Activated CD4-positive, alpha-beta T cell treated with anti-CD3 and anti-CD28 coated beads for 48 hours (primary cell): ENCODE measurements at regions not wholly inside any gene's neighbourhood (a gene's known extent, or its start where the extent isn't known, plus 50 kb on each side); places are given as distances from the start of the nearest gene placed in this dataset.

Experiments used
- DNase-seq: peaks from one replicate; pipeline ENCODE4 v3.0.0-alpha.2; 2020

DNA sequence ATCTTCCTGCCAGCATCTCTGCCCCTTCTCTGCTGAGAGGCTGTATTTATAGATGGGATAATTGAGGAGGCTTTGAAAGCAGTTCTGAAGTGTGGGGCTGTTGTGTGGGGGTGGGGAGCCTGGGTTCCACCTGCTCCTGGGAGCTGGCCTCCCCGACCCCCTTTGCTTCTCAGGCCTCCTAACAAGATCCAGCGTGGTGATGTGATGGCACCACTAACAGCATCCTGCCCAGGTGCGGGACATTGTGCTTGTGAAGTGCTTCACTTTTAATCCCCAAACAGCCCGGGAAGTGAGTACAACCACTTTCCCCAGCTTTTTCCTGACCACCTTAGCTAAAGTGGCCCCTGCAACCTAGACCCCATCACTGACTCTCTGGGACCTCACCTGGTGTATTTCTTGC is 95.1 kb upstream of the NRXN3 start:
- no peak for DNase-seq

DNA sequence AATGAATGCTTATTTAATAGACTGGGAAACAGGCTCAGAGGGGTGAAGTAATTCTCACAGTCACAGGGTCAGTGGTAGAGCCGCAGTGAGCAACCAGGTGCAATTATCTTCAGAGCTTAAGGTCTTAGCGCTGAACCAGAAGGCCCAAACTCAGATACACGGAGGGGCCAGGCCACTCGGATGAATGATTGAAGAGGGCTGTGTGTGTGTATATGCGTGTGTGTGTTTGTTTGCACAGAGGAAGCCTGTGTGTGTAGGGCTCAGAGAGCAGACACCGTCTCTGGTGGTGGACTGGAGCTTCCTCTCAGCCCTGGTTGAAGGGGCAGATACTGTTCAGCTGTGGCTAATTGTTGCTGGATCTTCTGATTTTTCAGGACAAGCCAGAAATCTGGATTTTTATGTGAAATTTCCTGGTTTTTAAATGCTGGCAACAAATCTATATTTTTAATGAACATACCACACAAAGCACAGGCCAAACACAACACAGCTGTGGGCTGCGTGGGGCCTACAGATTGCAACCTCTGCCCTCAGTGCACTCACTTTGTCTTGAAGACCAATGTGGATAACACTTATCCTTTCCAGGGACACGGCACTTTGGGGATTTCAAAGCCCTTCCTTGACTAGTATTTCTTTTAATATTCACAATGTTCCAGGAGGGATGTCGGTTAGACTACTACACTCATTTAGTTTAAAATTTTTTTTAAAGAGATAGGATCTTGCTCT is 94.5 kb upstream of the NRXN3 start:
- DNase-seq, result no peak

DNA sequence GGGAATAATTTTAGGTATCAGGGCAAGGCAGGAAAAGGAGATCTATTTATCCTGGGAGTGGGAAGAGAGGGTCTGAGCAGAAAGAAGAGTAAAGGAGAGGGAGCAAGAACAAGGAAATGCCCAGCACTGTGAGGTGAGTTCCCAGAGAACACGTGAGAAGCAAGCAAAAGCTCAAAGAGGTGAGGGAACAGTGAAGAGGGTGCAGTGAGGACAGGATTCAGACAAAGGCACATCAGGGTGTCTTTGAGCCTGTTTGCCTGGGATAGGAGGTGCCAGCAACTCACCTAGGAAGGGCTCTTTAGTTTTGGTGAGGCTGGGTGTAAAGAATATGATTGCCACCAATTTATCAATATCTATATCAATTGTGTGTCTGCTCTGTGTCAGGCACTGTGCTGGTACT is 88.9 kb upstream of the NRXN3 start:
- DNase-seq, result no peak

DNA sequence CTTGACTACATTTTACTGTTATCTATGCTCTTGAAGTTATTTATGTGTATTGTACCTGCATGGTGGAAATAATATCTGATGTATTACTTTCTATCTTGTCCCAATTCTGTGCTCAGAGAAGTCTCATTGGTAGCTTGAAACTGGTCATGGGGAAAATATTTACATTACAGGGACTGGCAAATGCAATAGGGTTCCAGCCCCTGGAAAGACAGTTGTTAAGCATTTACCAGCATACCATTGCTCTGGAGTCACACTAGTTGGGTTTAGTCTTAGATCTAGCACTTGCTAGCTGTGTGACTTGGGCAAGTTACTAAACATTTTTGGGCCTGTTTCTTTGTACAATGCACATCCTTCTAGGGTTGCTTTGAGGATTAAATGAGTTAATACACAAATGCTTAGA is 86.3 kb upstream of the NRXN3 start:
- no peak for DNase-seq

GRCh38 chr14:78086342-78086741 is 83.8 kb upstream of the NRXN3 start:
- DNase-seq, result no peak

- DNase-seq, result no peak
Observed at GRCh38 chr14:78088916-78089315, 81.3 kb upstream of the NRXN3 start.

DNA sequence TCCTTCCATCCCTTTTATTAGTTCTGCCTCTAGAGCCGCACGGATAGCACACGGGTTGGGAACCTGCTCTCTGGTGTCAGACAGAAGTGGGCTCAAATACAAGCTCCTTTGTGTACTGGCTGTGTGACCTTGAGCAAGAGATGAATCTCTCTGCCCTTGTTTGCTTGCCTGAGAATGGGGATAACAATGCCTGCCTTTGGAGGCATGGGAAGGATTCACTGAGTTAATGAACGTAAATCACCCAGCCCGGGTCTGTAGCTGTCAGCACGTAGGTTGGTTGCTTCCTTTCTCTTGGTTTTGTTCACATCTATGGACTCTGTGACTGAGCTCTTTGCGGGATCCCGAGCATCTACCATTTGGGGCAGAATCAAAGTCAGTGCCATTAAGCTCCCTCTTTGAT is 79.3 kb upstream of the NRXN3 start:
- no peak for DNase-seq

GRCh38 chr14:78091361-78091760 is 78.8 kb upstream of the NRXN3 start:
- no peak for DNase-seq

- DNase-seq, result no peak
Observed at GRCh38 chr14:78092040-78092439, 78.1 kb upstream of the NRXN3 start.

DNA sequence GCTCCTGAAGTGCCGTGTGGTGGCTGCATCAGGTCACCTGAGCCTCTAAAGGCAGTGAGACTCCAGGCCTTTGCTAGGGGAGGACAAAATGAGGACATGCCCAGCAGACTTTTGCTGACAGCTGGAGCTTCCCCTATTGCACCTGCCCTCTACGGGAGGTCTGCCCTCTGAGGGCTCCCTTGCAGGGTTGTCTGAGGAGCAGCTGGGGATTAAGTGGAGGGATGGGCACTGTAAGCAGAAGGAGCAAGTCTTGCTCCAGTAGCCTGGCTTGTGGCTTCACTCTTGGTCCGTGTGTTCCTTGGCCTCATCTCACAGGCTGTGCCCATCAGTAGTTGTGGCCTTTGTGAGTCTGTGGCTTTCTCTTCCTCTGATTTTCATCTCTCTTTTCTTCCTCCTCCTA is 66.9 kb upstream of the NRXN3 start:
- no peak for DNase-seq

DNA sequence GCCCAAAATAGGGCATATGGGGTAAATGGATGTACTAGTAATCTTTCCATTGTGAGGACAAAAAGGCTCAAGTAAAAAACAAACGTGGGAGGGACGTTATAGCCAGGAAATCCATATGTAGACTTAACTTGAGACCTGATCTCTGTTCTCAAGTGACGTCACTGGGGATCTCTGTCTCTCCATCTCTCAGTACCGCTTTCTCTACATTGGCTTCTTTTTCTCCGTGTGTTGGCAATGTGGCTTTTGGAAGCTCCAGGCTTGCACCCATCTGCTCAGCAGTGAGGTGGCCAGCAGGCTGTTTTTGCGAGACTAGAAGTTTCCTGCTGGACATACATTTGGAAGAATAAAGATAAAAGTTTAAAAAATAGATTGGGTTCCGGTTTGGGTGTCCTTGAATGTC is 66.0 kb upstream of the NRXN3 start:
- no peak for DNase-seq

DNA sequence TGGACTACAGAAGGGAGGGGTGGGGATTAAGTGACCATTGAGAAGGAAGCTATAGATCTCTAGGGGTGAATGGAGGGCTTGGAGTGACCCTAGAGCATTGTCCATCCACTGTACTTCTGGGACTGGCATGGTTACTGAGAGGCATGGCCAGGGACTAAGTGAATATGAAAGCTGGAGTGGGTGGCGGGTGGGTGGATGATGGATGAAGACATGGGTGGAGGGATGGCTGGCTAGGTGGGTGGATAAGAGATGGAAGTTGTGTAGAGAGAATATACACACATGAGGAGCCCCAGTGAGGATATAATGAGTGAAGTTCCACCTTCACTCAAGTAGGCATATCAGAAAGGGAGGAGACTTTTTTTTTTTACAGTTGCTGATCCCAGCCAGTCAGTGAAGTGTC is 65.5 kb upstream of the NRXN3 start:
- no peak for DNase-seq

- no peak for DNase-seq
Observed at GRCh38 chr14:78106381-78106780, 63.8 kb upstream of the NRXN3 start.

DNA sequence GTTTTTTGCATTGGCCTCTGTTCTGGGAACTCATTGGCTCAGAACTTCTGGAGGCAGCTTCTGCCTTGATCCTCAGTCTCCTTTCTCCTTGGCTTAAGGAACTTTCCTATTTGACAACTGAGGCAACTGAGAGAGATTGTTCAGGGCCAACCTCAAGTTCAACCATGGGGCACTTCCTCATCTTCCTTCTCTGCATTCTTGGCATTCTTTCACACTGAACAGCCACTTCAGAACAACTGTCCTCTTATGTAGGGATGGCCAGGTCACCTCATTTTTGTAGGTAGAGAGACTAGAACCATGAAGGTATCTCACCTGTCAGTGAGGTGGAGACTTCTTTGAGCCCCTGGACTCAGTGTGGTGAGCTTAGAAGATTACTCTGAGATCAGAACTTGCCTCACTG is 63.0 kb upstream of the NRXN3 start:
- no peak for DNase-seq

DNA sequence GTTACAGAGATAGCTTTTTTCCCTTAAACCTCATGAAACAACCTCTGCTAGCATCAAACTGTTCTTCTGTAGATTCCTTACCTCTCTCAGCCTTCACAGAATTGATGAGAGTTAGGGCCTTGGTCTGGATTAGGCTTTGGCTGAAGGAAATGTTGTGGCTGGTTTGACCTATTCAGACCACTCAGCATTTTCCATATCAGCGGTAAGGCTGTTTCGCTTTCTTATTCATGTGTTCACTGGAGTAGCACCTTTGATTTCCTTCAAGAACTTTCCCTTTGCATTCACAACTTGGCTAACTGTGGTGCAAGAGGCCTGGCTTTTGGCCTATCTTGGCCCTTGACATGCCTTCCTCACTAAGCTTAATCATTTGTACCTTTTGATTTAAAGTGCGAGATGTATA is 50.7 kb upstream of the NRXN3 start:
- no peak for DNase-seq
